Sigmoid colon (tissue), 6 donors: ENCODE measurements at regions not wholly inside any gene's neighbourhood (a gene's known extent, or its start where the extent isn't known, plus 50 kb on each side); places are given as distances from the start of the nearest gene placed in this dataset.

ENCODE experiments used
- DNase-seq: peaks from one replicate; pipeline ENCODE4 v3.0.0-alpha.2; 2019
- H3K27ac ChIP-seq, 4 donors: fragments of 200-600 bp; sonication (generic); one replicate each; pipeline ENCODE4 v1.5.1; 2016 to 2019; ENCODE audit warnings: mild to moderate bottlenecking in 1 of 4
- H3K27me3 ChIP-seq, 3 donors: fragments of 200-600 bp; sonication (generic); one replicate each; pipeline ENCODE4 v1.5.1; 2019; ENCODE audit warnings: mild to moderate bottlenecking in 1 of 3
- H3K36me3 ChIP-seq, 4 donors: fragments of 200-600 bp; sonication (generic); one replicate each; pipeline ENCODE4 v1.5.1; 2016 to 2019
- H3K4me1 ChIP-seq, 4 donors: fragments of 200-600 bp; sonication (generic); one replicate each; pipeline ENCODE4 v1.5.1; 2017 to 2019
- H3K4me3 ChIP-seq, 4 donors: fragments of 200-600 bp; sonication (generic); one replicate each; pipeline ENCODE4 v1.5.1; 2017 to 2019; ENCODE audit warnings: mild to moderate bottlenecking in 2 of 4, moderate library complexity in 1 of 4
- H3K9me3 ChIP-seq, 4 donors: fragments of 200-600 bp in 3 of 4; sonication (generic) in 3 of 4; one replicate each; pipeline versions ENCODE4 v1.5.1 to v1.6.1; 2013 to 2019
- EP300 ChIP-seq, 4 donors: sonication (generic); formaldehyde crosslinking; IDR thresholded peaks; one replicate each; pipeline ENCODE4 v1.6.1; 2017; ENCODE audit warnings: antibody characterized with exemption in 4 of 4
- POLR2A ChIP-seq, 2 donors: fragments of 450-650 bp; IDR thresholded peaks; one replicate each; pipeline ENCODE4 v1.6.1; 2016; ENCODE audit warnings: antibody characterized with exemption in 2 of 2, mild to moderate bottlenecking in 2 of 2, moderate library complexity in 2 of 2
- POLR2AphosphoS5 ChIP-seq, 4 donors: sonication (generic); formaldehyde crosslinking; IDR thresholded peaks; one replicate each; pipeline ENCODE4 v1.6.1; 2017; ENCODE audit warnings: antibody characterized with exemption in 4 of 4
- WGBS, 2 donors: extraction: QIAGEN DNeasy Blood & Tissue Kit; methylation state at CpG; one replicate each; pipeline ENCODE4 v1.1.7; 2013; 5-methylcytosine and 5-hydroxymethylcytosine counted together
- intact Hi-C: fragments of 100-400 bp; cut with DNase I; formaldehyde crosslinking; loops from one replicate; pipeline ENCODE4 v1.15.1; 2023
- small RNA-seq, 3 donors: library from RNA; depleted of rRNA; stranded (forward); fragments of <200 nt; gene quantifications; one replicate each; pipeline ENCODE3, GENCODE V24; 2016
- TF ChIP-seq, protein P1 (sequence below), 4 experiments: fragments of 450-650 bp in 3 of 4; fragments of 200-600 bp in 1 of 4; IDR thresholded peaks; one replicate each; pipeline ENCODE4 v1.5.1; 2016 to 2019; ENCODE audit warnings: antibody characterized with exemption in 4 of 4, mild to moderate bottlenecking in 3 of 4, moderate library complexity in 2 of 4
- donor health status: healthy with polysubstance abuse.
- donor health status: healthy.

DNA sequence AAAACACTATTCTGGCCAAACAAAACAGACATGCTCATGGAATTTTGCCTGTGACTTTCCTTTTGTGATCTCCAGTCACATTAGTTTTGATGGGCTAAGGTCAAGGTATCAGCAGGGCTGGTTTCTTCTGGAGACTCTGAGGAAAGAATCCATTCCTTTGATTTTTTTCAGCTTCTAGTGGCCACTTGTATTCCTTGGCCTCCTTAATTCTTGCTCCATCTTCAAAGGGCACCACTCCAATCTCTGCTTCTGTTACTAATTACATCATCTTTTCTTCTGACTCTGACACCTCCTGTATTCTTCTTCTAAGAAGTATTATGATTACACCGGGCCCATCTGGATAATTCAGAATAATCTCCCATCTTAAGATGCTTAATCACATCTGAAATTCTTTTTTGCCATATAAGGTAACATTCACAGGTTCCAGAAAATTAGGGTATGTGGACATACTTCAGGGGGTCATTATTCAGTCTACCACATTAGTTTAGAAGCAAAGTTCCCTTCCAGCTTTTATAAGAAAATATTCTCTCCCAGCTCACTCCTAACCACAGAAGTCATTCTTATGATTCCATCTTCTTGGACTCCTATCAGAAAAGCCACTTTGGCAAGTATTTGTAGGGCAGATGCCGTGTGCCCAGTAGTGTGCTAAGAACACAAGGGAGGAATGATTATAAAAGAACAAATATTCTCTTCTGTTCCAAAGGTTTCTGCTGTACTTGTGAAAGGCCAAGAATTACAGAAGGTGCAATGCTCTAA, 56.4 kb upstream of the FSHB start:
- no peak for TF ChIP-seq POLR2A (IDR thresholded peaks at IDR 0.05)
- TF ChIP-seq POLR2AphosphoS5 (IDR thresholded peaks at IDR 0.05), result no peak
- TF ChIP-seq, protein P1, sequence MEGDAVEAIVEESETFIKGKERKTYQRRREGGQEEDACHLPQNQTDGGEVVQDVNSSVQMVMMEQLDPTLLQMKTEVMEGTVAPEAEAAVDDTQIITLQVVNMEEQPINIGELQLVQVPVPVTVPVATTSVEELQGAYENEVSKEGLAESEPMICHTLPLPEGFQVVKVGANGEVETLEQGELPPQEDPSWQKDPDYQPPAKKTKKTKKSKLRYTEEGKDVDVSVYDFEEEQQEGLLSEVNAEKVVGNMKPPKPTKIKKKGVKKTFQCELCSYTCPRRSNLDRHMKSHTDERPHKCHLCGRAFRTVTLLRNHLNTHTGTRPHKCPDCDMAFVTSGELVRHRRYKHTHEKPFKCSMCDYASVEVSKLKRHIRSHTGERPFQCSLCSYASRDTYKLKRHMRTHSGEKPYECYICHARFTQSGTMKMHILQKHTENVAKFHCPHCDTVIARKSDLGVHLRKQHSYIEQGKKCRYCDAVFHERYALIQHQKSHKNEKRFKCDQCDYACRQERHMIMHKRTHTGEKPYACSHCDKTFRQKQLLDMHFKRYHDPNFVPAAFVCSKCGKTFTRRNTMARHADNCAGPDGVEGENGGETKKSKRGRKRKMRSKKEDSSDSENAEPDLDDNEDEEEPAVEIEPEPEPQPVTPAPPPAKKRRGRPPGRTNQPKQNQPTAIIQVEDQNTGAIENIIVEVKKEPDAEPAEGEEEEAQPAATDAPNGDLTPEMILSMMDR (IDR thresholded peaks at IDR 0.05), result no peak
- TF ChIP-seq EP300 (IDR thresholded peaks at IDR 0.05), result no peak
- 87 to 90% methylated on average over 2 of the region's 2 CpGs for WGBS, 2 donors
- no peak for DNase-seq
- no peaks in the 10 kb centered on the region for H3K27me3 ChIP-seq
- no peak overlapping the region for H3K27ac ChIP-seq
- H3K9me3 ChIP-seq, result peaks cover 0 to 9% (median 0%) of the 10 kb centered on the region in 4 donors
- no peaks in the 10 kb centered on the region for H3K4me1 ChIP-seq
- H3K4me3 ChIP-seq, result no peak overlapping the region
- no peaks in the 10 kb centered on the region for H3K36me3 ChIP-seq
- intact Hi-C loops, result no loop called here

Small RNA genes lying in the stretch of these regions (small RNA-seq; reads per million reads assigned to genes)
- 0 reads per million in 3 donors for gene AL358944.1
